ENCODE measurements at regions not wholly inside any gene's neighbourhood (a gene's known extent, or its start where the extent isn't known, plus 50 kb on each side); places are given as distances from the start of the nearest gene placed in this dataset.

DNA sequence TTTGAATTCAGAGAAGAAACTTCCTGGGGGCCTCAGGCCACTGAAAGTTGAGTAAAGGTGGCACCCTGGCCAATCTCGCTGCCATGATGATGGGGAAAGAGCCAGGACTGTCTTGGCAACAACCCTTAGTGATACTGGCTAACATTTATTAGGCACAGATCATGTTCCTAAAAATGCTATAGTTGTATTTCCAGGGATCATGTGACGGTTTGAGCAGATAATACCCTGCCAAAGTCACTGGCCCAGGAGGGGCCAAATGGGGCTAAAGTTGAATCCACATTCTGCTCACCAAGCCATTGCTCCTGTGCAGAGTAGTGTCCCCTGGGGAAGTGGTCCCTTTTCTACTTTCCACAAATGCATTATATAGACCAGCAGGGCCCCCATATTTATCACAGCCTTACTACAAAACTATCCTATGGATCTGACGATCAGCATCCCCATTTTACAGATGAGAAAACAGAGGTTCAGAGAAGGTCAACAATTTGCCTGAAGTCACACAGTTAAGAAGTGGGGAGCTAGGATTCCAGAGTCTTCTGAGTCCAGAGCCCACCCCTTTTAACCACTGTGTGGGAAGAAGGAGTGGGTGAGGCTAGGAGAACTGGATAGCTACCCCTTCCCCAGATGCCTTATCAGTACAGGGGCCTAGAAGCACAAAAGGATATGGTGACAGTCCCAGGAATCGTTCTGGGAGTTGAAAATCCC lies 300.0 kb upstream of the IRX3 start:
- TF ChIP-seq CTCF (IDR thresholded peaks at IDR 0.05) (no peak), ZFX (IDR thresholded peaks at IDR 0.05; ENCODE audit: borderline replicate concordance) (no peak)
